Left ventricle myocardium inferior (tissue), 1 donor: ENCODE measurements at regions not wholly inside any gene's neighbourhood (a gene's known extent, or its start where the extent isn't known, plus 50 kb on each side); places are given as distances from the start of the nearest gene placed in this dataset.

ENCODE experiments used
- DNase-seq: peaks from one replicate; pipeline ENCODE4 v3.0.0-alpha.2; 2020
- H3K27ac ChIP-seq: fragments of 200-600 bp; replicated peaks from 2 replicates; pipeline ENCODE4 v1.8.0; 2021
- H3K27me3 ChIP-seq: fragments of 200-600 bp; 2 replicates; pipeline ENCODE4 v1.8.0; 2021; ENCODE audit warnings: low read depth
- H3K36me3 ChIP-seq: fragments of 200-600 bp; 2 replicates; pipeline ENCODE4 v1.8.0; 2021
- H3K4me1 ChIP-seq: fragments of 200-600 bp; 2 replicates; pipeline ENCODE4 v1.8.0; 2021
- H3K4me3 ChIP-seq: fragments of 200-600 bp; 2 replicates; pipeline ENCODE4 v1.8.0; 2021; ENCODE audit warnings: mild to moderate bottlenecking, moderate library complexity
- H3K9me3 ChIP-seq: fragments of 200-600 bp; replicated peaks from 2 replicates; pipeline ENCODE4 v1.8.0; 2021
- CTCF ChIP-seq: fragments of 200-600 bp; IDR thresholded peaks from 2 replicates; pipeline ENCODE4 v1.8.0; 2021; ENCODE audit warnings: antibody characterized with exemption, mild to moderate bottlenecking, borderline replicate concordance
- intact Hi-C: fragments of 100-400 bp; cut with micrococcal nuclease; formaldehyde crosslinking; loops from one replicate; pipeline ENCODE4 v1.11.0; 2022
- donor health status: DM: no; HTN: yes; CAD: no; lungs with severe emphysema.

DNA sequence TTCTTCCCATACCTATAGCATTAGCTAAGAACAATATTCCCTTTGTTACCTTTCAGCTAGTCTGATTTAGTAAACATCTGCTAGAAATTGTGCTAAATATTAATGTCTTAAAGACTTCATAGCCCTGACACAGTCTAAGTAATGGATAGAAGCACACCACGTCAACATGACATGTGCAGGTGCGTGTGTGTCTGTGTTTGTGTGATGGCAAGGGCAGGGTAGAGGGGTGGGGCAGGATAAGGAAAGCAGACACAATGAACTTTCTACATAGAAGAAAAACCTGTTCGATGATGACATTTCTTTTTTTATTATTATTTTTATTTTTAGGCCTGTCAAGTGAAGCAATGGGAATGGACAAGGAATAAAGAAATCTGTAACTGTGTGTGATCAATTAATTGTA lies 223.3 kb downstream of the NOL4 start:
- TF ChIP-seq CTCF: no peak
- Histone ChIP-seq H3K27ac (no peak overlapping the region), H3K9me3 (peaks cover 11% of the 10 kb centered on the region), H3K27me3 (no peaks in the 10 kb centered on the region), H3K36me3 (no peaks in the 10 kb centered on the region), H3K4me1 (no peaks in the 10 kb centered on the region), H3K4me3 (no peak overlapping the region)
- intact Hi-C loops: no loop called here
- no peak for DNase-seq

DNA sequence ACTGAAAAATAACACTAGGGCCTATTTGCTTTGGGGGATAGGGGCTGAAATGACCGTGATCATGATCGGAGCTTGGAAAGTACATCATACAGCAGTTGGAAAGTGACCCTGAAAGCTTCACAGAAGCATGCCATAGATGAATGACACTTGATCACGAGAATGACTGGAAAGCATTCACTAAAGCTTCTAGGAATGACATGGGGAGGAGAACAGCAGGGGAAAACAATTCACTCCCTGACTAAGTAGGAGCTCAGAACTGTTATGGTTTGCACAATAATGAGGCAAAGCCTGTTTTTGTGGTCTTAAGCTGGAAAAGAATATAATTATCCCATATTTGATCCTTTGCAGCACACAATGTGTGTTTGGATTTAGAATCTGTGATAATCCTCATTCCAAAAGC lies 237.5 kb downstream of the NOL4 start:
- intact Hi-C loops: no loop called here
- Histone ChIP-seq H3K4me3 (no peak overlapping the region), H3K4me1 (no peaks in the 10 kb centered on the region), H3K27ac (no peak overlapping the region), H3K27me3 (no peaks in the 10 kb centered on the region), H3K9me3 (no peaks in the 10 kb centered on the region), H3K36me3 (no peaks in the 10 kb centered on the region)
- no peak for TF ChIP-seq CTCF
- DNase-seq: no peak

DNA sequence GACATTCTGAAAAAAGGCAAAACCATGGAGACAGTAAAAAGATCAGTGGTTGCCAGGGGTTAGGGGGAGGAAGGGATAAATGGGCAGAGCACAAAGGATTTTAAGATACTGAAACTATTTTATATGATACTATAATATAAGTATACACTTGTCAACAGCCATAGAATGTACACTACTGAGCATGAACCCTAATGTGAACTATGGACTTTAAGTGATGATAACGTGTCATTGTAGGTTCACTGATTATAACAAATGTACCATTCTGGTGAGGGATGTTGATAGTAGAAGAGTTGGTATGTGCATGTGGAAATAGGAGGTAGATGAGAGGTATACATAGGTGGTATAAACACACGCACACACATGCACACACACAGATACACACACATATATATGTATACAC lies 241.6 kb downstream of the NOL4 start:
- intact Hi-C loops: no loop called here
- no peak for TF ChIP-seq CTCF
- H3K4me1 ChIP-seq: no peaks in the 10 kb centered on the region

GRCh38 chr18:33960417-33960816 lies 264.3 kb downstream of the NOL4 start:
- Histone ChIP-seq H3K9me3 (no peaks in the 10 kb centered on the region), H3K4me3 (no peak overlapping the region), H3K4me1 (no peaks in the 10 kb centered on the region), H3K27ac (no peak overlapping the region), H3K27me3 (no peaks in the 10 kb centered on the region), H3K36me3 (no peaks in the 10 kb centered on the region)
- intact Hi-C loops: no loop called here
- DNase-seq: no peak
- TF ChIP-seq CTCF: no peak

More for the DNA sequence above, 241.6 kb downstream of the NOL4 start:
- Histone ChIP-seq H3K27me3 (no peaks in the 10 kb centered on the region), H3K4me3 (no peak overlapping the region), H3K27ac (no peak overlapping the region), H3K36me3 (no peaks in the 10 kb centered on the region), H3K9me3 (no peaks in the 10 kb centered on the region)
- DNase-seq: no peak

- Histone ChIP-seq H3K36me3 (no peaks in the 10 kb centered on the region), H3K27me3 (no peaks in the 10 kb centered on the region), H3K27ac (no peak overlapping the region), H3K4me3 (no peak overlapping the region), H3K4me1 (no peaks in the 10 kb centered on the region), H3K9me3 (no peaks in the 10 kb centered on the region)
- DNase-seq: no peak
- intact Hi-C loops: no loop called here
- TF ChIP-seq CTCF: no peak
These were observed 265.1 kb downstream of the NOL4 start for GRCh38 chr18:33959609-33960008.

- no peaks in the 10 kb centered on the region for H3K9me3 ChIP-seq
- H3K4me1 ChIP-seq: no peaks in the 10 kb centered on the region
- no peak overlapping the region for H3K4me3 ChIP-seq
- no peak for TF ChIP-seq CTCF
- no peak overlapping the region for H3K27ac ChIP-seq
- intact Hi-C loops: no loop called here
- H3K36me3 ChIP-seq: no peaks in the 10 kb centered on the region
- DNase-seq: no peak
- no peaks in the 10 kb centered on the region for H3K27me3 ChIP-seq
These were observed 267.0 kb downstream of the NOL4 start for GRCh38 chr18:33957707-33958106.
